B cell (primary cell): ENCODE measurements at regions not wholly inside any gene's neighbourhood (a gene's known extent, or its start where the extent isn't known, plus 50 kb on each side); places are given as distances from the start of the nearest gene placed in this dataset.

Experiments
- EZH2 ChIP-seq: IDR thresholded peaks from 2 replicates; pipeline ENCODE4 v1.6.1; 2012; ENCODE audit warnings: borderline replicate concordance, low read depth, mild to moderate bottlenecking, moderate library complexity, low read length; ENCODE audit not compliant: insufficient read depth, poor library complexity, severe bottlenecking
- TF ChIP-seq, protein P1 (sequence below): fragments of 200-600 bp; IDR thresholded peaks from one replicate; pipeline ENCODE4 v1.8.0; 2022; ENCODE audit warnings: antibody characterized with exemption, mild to moderate bottlenecking

DNA sequence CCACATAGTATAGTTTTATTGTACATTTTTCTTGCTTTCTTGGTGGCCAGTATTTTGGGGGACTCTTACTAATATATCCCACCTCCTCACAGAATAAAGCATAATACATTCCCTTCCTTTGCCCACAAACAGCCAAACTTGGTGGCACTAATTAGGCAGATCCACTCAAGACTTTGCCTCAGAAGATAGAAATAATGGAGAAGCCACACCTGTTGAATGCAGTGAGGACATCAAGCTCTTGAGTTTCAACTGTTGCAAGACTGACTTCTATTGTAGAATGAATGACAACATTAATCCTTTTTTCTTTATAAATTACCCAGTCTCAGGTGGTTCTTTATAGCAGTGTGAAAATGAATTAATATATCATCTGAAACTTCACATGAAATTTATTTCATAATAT is 1183.6 kb upstream of the ATXN8OS start:
- TF ChIP-seq, protein P1, sequence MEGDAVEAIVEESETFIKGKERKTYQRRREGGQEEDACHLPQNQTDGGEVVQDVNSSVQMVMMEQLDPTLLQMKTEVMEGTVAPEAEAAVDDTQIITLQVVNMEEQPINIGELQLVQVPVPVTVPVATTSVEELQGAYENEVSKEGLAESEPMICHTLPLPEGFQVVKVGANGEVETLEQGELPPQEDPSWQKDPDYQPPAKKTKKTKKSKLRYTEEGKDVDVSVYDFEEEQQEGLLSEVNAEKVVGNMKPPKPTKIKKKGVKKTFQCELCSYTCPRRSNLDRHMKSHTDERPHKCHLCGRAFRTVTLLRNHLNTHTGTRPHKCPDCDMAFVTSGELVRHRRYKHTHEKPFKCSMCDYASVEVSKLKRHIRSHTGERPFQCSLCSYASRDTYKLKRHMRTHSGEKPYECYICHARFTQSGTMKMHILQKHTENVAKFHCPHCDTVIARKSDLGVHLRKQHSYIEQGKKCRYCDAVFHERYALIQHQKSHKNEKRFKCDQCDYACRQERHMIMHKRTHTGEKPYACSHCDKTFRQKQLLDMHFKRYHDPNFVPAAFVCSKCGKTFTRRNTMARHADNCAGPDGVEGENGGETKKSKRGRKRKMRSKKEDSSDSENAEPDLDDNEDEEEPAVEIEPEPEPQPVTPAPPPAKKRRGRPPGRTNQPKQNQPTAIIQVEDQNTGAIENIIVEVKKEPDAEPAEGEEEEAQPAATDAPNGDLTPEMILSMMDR: no peak
- TF ChIP-seq EZH2: no peak
